HEK293 (cell line): ENCODE measurements at regions not wholly inside any gene's neighbourhood (a gene's known extent, or its start where the extent isn't known, plus 50 kb on each side); places are given as distances from the start of the nearest gene placed in this dataset.

ENCODE experiments used
- CTCF ChIA-PET: fragments of 350-600 bp; formaldehyde crosslinking; extraction: SDS; loops from one replicate; lab custom pipeline; 2021; ENCODE audit warnings: antibody characterized with exemption; lab: Yijun Ruan, JAX
- POLR2A ChIA-PET: fragments of 300-600 bp; formaldehyde crosslinking; extraction: SDS; loops from one replicate; lab custom pipeline; 2020; ENCODE audit warnings: antibody characterized with exemption, inconsistent platforms; lab: Yijun Ruan, JAX
- H3K27ac ChIP-seq: fragments of 200-500 bp; sonication (Bioruptor generic); 2 replicates; pipeline ENCODE4 v1.5.1; 2014; ENCODE audit warnings: low read depth, low read length, control low read depth, inconsistent platforms; ENCODE audit errors: extremely low read depth
- H3K36me3 ChIP-seq, 2 experiments: fragments of 200-500 bp in 1 of 2; sonication (Bioruptor generic) in 1 of 2; 1 replicate in 1 of 2; 2 replicates in 1 of 2; pipeline ENCODE4 v1.5.1; 2014 to 2017; ENCODE audit warnings: inconsistent platforms in 2 of 2, low read length in 2 of 2; ENCODE audit not compliant: control insufficient read depth in 2 of 2, insufficient read depth in 1 of 2
- H3K4me1 ChIP-seq: fragments of 200-500 bp; sonication (Bioruptor generic); 2 replicates; pipeline ENCODE4 v1.5.1; 2014; ENCODE audit warnings: mild to moderate bottlenecking, low read length, inconsistent platforms; ENCODE audit not compliant: control insufficient read depth, insufficient read depth
- H3K4me3 ChIP-seq: 2 replicates; pipeline ENCODE4 v1.5.1; 2011; ENCODE audit warnings: low read depth, mild to moderate bottlenecking, control low read depth, low read length, moderate library complexity
- H3K9me3 ChIP-seq: fragments of 200-500 bp; sonication (Bioruptor generic); 2 replicates; pipeline ENCODE4 v1.5.1; 2014; ENCODE audit warnings: low read depth, low read length, inconsistent platforms; ENCODE audit not compliant: control insufficient read depth, insufficient read depth
- ATF2 ChIP-seq: fragments of 450-650 bp; formaldehyde crosslinking; IDR thresholded peaks from 2 replicates; pipeline ENCODE4 v1.5.1; 2016; ENCODE audit warnings: missing biosample characterization, missing genetic modification characterization, low read depth
- ELK4 ChIP-seq: IDR thresholded peaks from 2 replicates; pipeline ENCODE4 v1.6.1; 2011; ENCODE audit warnings: mild to moderate bottlenecking, low read depth, low read length, borderline replicate concordance
- OSR2 ChIP-seq: fragments of 450-650 bp; formaldehyde crosslinking; IDR thresholded peaks from 2 replicates; pipeline ENCODE4 v1.5.1; 2016; ENCODE audit warnings: missing biosample characterization, missing genetic modification characterization
- PRDM6 ChIP-seq: fragments of 450-650 bp; formaldehyde crosslinking; IDR thresholded peaks from 2 replicates; pipeline ENCODE4 v1.5.1; 2017; ENCODE audit warnings: missing biosample characterization, missing genetic modification characterization
- SP3 ChIP-seq: fragments of 450-650 bp; formaldehyde crosslinking; IDR thresholded peaks from 2 replicates; pipeline ENCODE4 v1.5.1; 2016; ENCODE audit warnings: missing biosample characterization, missing genetic modification characterization
- TCF7L2 ChIP-seq: IDR thresholded peaks from 2 replicates; pipeline ENCODE4 v1.6.1; 2011; ENCODE audit warnings: low read depth, mild to moderate bottlenecking, inconsistent platforms, low read length, moderate library complexity, borderline replicate concordance
- TSHZ1 ChIP-seq: fragments of 450-650 bp; formaldehyde crosslinking; IDR thresholded peaks from 2 replicates; pipeline ENCODE4 v1.5.1; 2016; ENCODE audit warnings: missing biosample characterization, missing genetic modification characterization, borderline replicate concordance
- ZBTB17 ChIP-seq: fragments of 450-650 bp; formaldehyde crosslinking; IDR thresholded peaks from 2 replicates; pipeline ENCODE4 v1.5.1; 2016; ENCODE audit warnings: missing biosample characterization, missing genetic modification characterization
- ZBTB26 ChIP-seq: fragments of 450-650 bp; formaldehyde crosslinking; optimal IDR thresholded peaks from 2 replicates; pipeline ENCODE3; 2016; ENCODE audit warnings: missing biosample characterization, mild to moderate bottlenecking, missing genetic modification characterization
- ZFHX2 ChIP-seq: fragments of 450-650 bp; formaldehyde crosslinking; conservative IDR thresholded peaks from 2 replicates; pipeline ENCODE4 v1.5.1; 2016; ENCODE audit warnings: missing biosample characterization, missing genetic modification characterization
- ZNF138 ChIP-seq: fragments of 450-650 bp; formaldehyde crosslinking; IDR thresholded peaks from 2 replicates; pipeline ENCODE4 v1.5.1; 2016; ENCODE audit warnings: missing biosample characterization, missing genetic modification characterization, borderline replicate concordance
- ZNF211 ChIP-seq: fragments of 450-650 bp; formaldehyde crosslinking; IDR thresholded peaks from 2 replicates; pipeline ENCODE4 v1.5.1; 2016; ENCODE audit warnings: low read depth, missing biosample characterization, missing genetic modification characterization
- ZNF26 ChIP-seq: fragments of 450-650 bp; formaldehyde crosslinking; IDR thresholded peaks from 2 replicates; pipeline ENCODE4 v1.5.1; 2016; ENCODE audit warnings: missing biosample characterization, missing genetic modification characterization
- ZNF280D ChIP-seq: fragments of 450-650 bp; formaldehyde crosslinking; IDR thresholded peaks from 2 replicates; pipeline ENCODE4 v1.5.1; 2016; ENCODE audit warnings: missing biosample characterization, missing genetic modification characterization
- ZNF398 ChIP-seq: fragments of 450-650 bp; formaldehyde crosslinking; IDR thresholded peaks from 2 replicates; pipeline ENCODE4 v1.5.1; 2017; ENCODE audit warnings: missing biosample characterization, missing genetic modification characterization
- ZNF426 ChIP-seq: fragments of 450-650 bp; formaldehyde crosslinking; IDR thresholded peaks from 2 replicates; pipeline ENCODE4 v1.5.1; 2017; ENCODE audit warnings: missing biosample characterization, missing genetic modification characterization, mild to moderate bottlenecking, inconsistent platforms, moderate library complexity
- ZNF513 ChIP-seq: fragments of 450-650 bp; IDR thresholded peaks from 2 replicates; pipeline ENCODE4 v1.5.1; 2018; ENCODE audit warnings: missing biosample characterization, missing genetic modification characterization
- ZNF660 ChIP-seq: fragments of 450-650 bp; IDR thresholded peaks from 2 replicates; pipeline ENCODE4 v1.5.1; 2018; ENCODE audit warnings: missing biosample characterization, mild to moderate bottlenecking, missing genetic modification characterization

GRCh38 chr18:77905011-77905410 lies 655.4 kb downstream of the GALR1 start (continued):
- TF ChIP-seq ZNF211 (tag by site-specific recombination) (no peak), ZNF280D (tag by site-specific recombination) (no peak), ZNF398 (tag by site-specific recombination) (no peak), TSHZ1 (tag by site-specific recombination) (no peak), ZBTB17 (tag by site-specific recombination) (no peak), ZNF426 (tag by site-specific recombination) (no peak), ZNF513 (tag by site-specific recombination) (no peak), ZNF138 (no peak)

- POLR2A ChIA-PET = no interaction called here
- CTCF ChIA-PET = no interaction called here
- TF ChIP-seq ZNF26 (tag by site-specific recombination) (no peak), ZFHX2 (tag by site-specific recombination) (no peak), OSR2 (tag by site-specific recombination) (no peak), PRDM6 (tag by site-specific recombination) (no peak), ZBTB26 (tag by site-specific recombination) (no peak), ATF2 (tag by site-specific recombination) (no peak), ELK4 (no peak), ZNF660 (tag by site-specific recombination) (no peak), TCF7L2 (no peak), SP3 (tag by site-specific recombination) (no peak)
Measured at GRCh38 chr18:77905449-77906055, 655.9 kb downstream of the GALR1 start.

More at GRCh38 chr18:77905449-77906055, 655.9 kb downstream of the GALR1 start:
- H3K4me3 ChIP-seq = no peak overlapping the region
- H3K27ac ChIP-seq = no peak overlapping the region
- H3K4me1 ChIP-seq = no peaks in the 10 kb centered on the region
- no peaks in the 10 kb centered on the region for H3K36me3 ChIP-seq
- no peaks in the 10 kb centered on the region for H3K9me3 ChIP-seq
